Nephron progenitor cell (in vitro differentiated cells): ENCODE measurements at regions not wholly inside any gene's neighbourhood (a gene's known extent, or its start where the extent isn't known, plus 50 kb on each side); places are given as distances from the start of the nearest gene placed in this dataset.

Source experiments
- DNase-seq: peaks from one replicate; pipeline ENCODE4 v3.0.0; 2021
- H3K27ac Mint-ChIP-seq: 2 replicates; pipeline ENCODE4 v1.8.0; 2021; ENCODE audit warnings: mild to moderate bottlenecking, moderate library complexity, mixed read lengths
- H3K27me3 Mint-ChIP-seq: 2 replicates; pipeline ENCODE4 v1.8.0; 2021; ENCODE audit warnings: mild to moderate bottlenecking, low read depth, mixed read lengths; ENCODE audit not compliant: poor library complexity
- H3K36me3 Mint-ChIP-seq: 2 replicates; pipeline ENCODE4 v1.8.0; 2021; ENCODE audit warnings: low read depth, mixed read lengths
- H3K4me1 Mint-ChIP-seq: 2 replicates; pipeline ENCODE4 v1.8.0; 2021; ENCODE audit warnings: mixed read lengths
- H3K4me3 Mint-ChIP-seq: 2 replicates; pipeline ENCODE4 v1.8.0; 2021; ENCODE audit warnings: mild to moderate bottlenecking, moderate library complexity, mixed read lengths
- H3K9me3 Mint-ChIP-seq: 2 replicates; pipeline ENCODE4 v1.8.0; 2021; ENCODE audit warnings: mild to moderate bottlenecking, moderate library complexity, mixed read lengths
- TF ChIP-seq, protein P1 (sequence below): fragments of 200-600 bp; sonication (generic); IDR thresholded peaks from 2 replicates; pipeline ENCODE4 v1.5.0; 2021; ENCODE audit warnings: antibody characterized with exemption

DNA sequence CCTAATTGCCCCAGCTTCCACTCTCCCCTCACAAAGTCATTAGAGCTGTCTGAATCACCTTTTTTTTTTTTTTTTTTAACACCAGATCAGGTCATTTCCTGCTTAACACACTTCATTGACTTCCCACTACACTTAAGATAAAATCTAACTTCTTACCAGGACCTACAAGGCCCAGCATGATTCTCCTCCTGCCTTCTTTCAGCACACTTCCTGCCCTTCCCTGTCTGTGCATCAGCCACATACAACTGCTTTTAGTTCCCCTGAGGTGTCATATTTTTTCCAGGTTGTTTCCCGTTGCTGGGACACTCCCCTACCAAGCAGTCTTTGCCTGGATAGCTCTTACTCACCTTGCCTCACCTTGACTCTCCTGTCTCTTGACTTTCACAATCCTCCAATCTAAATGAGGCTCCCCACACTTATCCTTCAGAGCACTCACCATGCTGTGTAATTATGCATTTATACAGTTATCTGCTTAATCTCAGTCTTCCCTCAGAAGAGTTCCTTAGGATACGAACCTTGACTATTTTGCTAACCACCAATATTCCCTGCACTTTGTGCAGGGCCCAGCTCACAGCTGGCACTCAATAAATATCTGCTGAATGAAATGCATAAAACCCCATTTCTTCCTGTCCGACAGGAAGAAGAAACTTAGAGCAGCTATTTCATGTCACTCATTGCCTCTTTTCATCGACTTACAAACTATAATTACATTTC is 96.6 kb upstream of the AKIP1 start:
- H3K4me1 Mint-ChIP-seq, result peaks cover 34% of the 10 kb centered on the region
- TF ChIP-seq, protein P1, sequence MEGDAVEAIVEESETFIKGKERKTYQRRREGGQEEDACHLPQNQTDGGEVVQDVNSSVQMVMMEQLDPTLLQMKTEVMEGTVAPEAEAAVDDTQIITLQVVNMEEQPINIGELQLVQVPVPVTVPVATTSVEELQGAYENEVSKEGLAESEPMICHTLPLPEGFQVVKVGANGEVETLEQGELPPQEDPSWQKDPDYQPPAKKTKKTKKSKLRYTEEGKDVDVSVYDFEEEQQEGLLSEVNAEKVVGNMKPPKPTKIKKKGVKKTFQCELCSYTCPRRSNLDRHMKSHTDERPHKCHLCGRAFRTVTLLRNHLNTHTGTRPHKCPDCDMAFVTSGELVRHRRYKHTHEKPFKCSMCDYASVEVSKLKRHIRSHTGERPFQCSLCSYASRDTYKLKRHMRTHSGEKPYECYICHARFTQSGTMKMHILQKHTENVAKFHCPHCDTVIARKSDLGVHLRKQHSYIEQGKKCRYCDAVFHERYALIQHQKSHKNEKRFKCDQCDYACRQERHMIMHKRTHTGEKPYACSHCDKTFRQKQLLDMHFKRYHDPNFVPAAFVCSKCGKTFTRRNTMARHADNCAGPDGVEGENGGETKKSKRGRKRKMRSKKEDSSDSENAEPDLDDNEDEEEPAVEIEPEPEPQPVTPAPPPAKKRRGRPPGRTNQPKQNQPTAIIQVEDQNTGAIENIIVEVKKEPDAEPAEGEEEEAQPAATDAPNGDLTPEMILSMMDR, result no peak
- peaks cover 14% of the 10 kb centered on the region for H3K36me3 Mint-ChIP-seq
- H3K27ac Mint-ChIP-seq, result no peak overlapping the region
- peaks cover 12% of the 10 kb centered on the region for H3K9me3 Mint-ChIP-seq
- peaks cover 4% of the 10 kb centered on the region for H3K27me3 Mint-ChIP-seq
- H3K4me3 Mint-ChIP-seq, result no peak overlapping the region
- no peak for DNase-seq

GRCh38 chr11:8814923-8815240 is 96.1 kb upstream of the AKIP1 start:
- H3K9me3 Mint-ChIP-seq, result peaks cover 12% of the 10 kb centered on the region
- H3K36me3 Mint-ChIP-seq, result peaks cover 18% of the 10 kb centered on the region
- H3K27ac Mint-ChIP-seq, result no peak overlapping the region
- H3K4me1 Mint-ChIP-seq, result peaks cover 28% of the 10 kb centered on the region
- peaks cover 4% of the 10 kb centered on the region for H3K27me3 Mint-ChIP-seq
- TF ChIP-seq, protein P1, result no peak
- no peak overlapping the region for H3K4me3 Mint-ChIP-seq
- DNase-seq, result no peak

- peaks cover 25% of the 10 kb centered on the region for H3K36me3 Mint-ChIP-seq
- peaks cover 12% of the 10 kb centered on the region for H3K9me3 Mint-ChIP-seq
- TF ChIP-seq, protein P1, result no peak
- H3K27ac Mint-ChIP-seq, result no peak overlapping the region
- H3K27me3 Mint-ChIP-seq, result peaks cover 4% of the 10 kb centered on the region
- no peak overlapping the region for H3K4me3 Mint-ChIP-seq
- no peak for DNase-seq
- H3K4me1 Mint-ChIP-seq, result peaks cover 10% of the 10 kb centered on the region
Measured at GRCh38 chr11:8818421-8818820, 92.6 kb upstream of the AKIP1 start.

DNA sequence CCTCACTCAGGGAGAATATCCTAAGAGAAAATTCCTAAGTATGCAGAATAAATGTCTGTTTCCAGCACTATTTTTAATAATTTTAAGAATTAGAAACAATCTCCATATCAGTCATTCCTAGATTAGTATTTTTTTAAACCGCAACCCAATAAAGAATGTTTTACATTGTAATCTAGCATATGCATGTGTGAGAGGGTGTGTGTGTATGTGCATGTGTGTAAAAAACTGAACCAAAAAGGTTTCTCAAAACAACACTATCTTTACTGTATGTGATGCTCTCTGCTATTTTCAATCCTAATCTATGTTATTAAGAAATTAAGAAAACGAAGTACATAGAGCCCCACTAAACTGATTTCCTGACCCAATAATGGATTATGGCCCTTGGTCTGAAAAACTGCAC is 90.6 kb upstream of the AKIP1 start:
- Mint-ChIP-seq H3K27ac (no peak overlapping the region), H3K4me1 (peaks cover 10% of the 10 kb centered on the region), H3K4me3 (no peak overlapping the region), H3K9me3 (peaks cover 12% of the 10 kb centered on the region), H3K36me3 (peaks cover 35% of the 10 kb centered on the region), H3K27me3 (peaks cover 4% of the 10 kb centered on the region)
- TF ChIP-seq, protein P1, result no peak
- DNase-seq, result no peak

DNA sequence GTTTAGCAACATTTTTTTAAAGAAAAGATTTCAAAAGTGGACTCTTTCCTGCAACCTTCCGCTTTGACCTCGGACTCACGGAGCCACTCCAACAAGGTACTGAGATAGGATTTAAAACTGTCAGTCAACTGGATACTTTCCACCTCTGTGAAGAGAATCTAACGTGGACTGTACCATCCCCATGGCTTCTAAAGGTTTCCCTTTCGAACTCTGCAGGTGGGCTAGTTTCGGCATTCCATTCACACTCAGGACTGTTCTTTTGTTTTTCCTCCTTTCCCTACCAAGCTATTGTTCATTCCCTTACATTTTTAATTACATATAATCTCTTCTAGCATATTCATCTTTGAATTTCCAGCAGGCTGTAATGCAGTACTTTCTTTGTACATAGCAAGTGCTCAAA is 88.5 kb upstream of the AKIP1 start:
- peaks cover 10% of the 10 kb centered on the region for H3K9me3 Mint-ChIP-seq
- TF ChIP-seq, protein P1, result no peak
- peaks cover 35% of the 10 kb centered on the region for H3K36me3 Mint-ChIP-seq
- peaks cover 3% of the 10 kb centered on the region for H3K4me1 Mint-ChIP-seq
- no peak overlapping the region for H3K27ac Mint-ChIP-seq
- peaks cover 2% of the 10 kb centered on the region for H3K27me3 Mint-ChIP-seq
- DNase-seq, result no peak
- no peak overlapping the region for H3K4me3 Mint-ChIP-seq

GRCh38 chr11:8823174-8823742 is 87.7 kb upstream of the AKIP1 start:
- H3K36me3 Mint-ChIP-seq, result peaks cover 29% of the 10 kb centered on the region
- H3K27ac Mint-ChIP-seq, result no peak overlapping the region
- no peaks in the 10 kb centered on the region for H3K27me3 Mint-ChIP-seq
- peaks cover 4% of the 10 kb centered on the region for H3K9me3 Mint-ChIP-seq
- TF ChIP-seq, protein P1, result no peak
- DNase-seq, result no peak
- H3K4me3 Mint-ChIP-seq, result no peak overlapping the region
- no peaks in the 10 kb centered on the region for H3K4me1 Mint-ChIP-seq
